HepG2 (cell line): ENCODE measurements at regions not wholly inside any gene's neighbourhood (a gene's known extent, or its start where the extent isn't known, plus 50 kb on each side); places are given as distances from the start of the nearest gene placed in this dataset.
A peak's percentile ranks its signal among the peaks of the same experiment; 100 is the strongest.

Experiments used
- ATAC-seq: fragments of 200-7000 bp; cut with Tn5 transposase; 3 replicates; pipeline ENCODE4 v1.9.1; 2020; ENCODE audit warnings: mild to moderate bottlenecking, moderate library complexity
- BruUV-seq: library from RNA; stranded (reverse); fragments of 400-500 nt; replicated peaks from 2 replicates; lab custom pipeline; 2021; lab: Mats Ljungman, UMichigan
- CTCF ChIA-PET: fragments of 300-600 bp; formaldehyde crosslinking; extraction: SDS; loops from one replicate; lab custom pipeline; 2021; ENCODE audit warnings: low total read pairs, inconsistent platforms, low intra/inter-chr PET ratio; lab: Yijun Ruan, JAX
- POLR2A ChIA-PET: fragments of 350-600 bp; sonication (Branson Sonifier 250); formaldehyde crosslinking; loops from one replicate; lab custom pipeline; 2020; ENCODE audit warnings: antibody characterized with exemption, inconsistent platforms; lab: Yijun Ruan, JAX
- DNase-seq: peaks from one replicate; pipeline ENCODE4 v3.0.0-alpha.2; 2015; ENCODE audit warnings: low spot score
- FAIRE-seq: peaks from 3 replicates; lab custom pipeline; 2011; peaks lifted over from hg19 to GRCh38; lab: Jason Lieb, UNC
- H2AFZ ChIP-seq: one replicate; pipeline ENCODE4 v1.6.1; 2011; ENCODE audit warnings: low read length, inconsistent platforms
- H3K27ac ChIP-seq: fragments of 300-600 bp; 3 replicates; pipeline ENCODE4 v1.8.0; 2011; ENCODE audit warnings: mixed run types, mild to moderate bottlenecking, mixed read lengths, low read length, inconsistent platforms; ENCODE audit not compliant: insufficient read depth; ENCODE audit errors: extremely low read length
- H3K27me3 ChIP-seq, 2 experiments: fragments of 200-600 bp in 1 of 2; 2 replicates in 1 of 2; 3 replicates in 1 of 2; pipeline versions ENCODE4 v1.6.0 to v1.8.0; 2011; ENCODE audit warnings: low read length in 2 of 2, mild to moderate bottlenecking in 2 of 2, moderate library complexity in 2 of 2, inconsistent platforms in 1 of 2; ENCODE audit not compliant: insufficient read depth in 2 of 2, control insufficient read depth in 1 of 2
- H3K36me3 ChIP-seq, 2 experiments: fragments of 200-600 bp in 1 of 2; replicated peaks in 1 of 2; 2 replicates in 1 of 2; 3 replicates in 1 of 2; pipeline versions ENCODE4 v1.5.1 to v1.8.0; 2011; ENCODE audit warnings: low read length in 2 of 2, inconsistent platforms in 1 of 2; ENCODE audit not compliant: insufficient read depth in 2 of 2, control insufficient read depth in 1 of 2
- H3K4me1 ChIP-seq: 2 replicates; pipeline ENCODE4 v1.5.1; 2012; ENCODE audit warnings: low read length, inconsistent platforms; ENCODE audit not compliant: insufficient read depth
- H3K4me2 ChIP-seq: 2 replicates; pipeline ENCODE4 v1.6.0; 2011; ENCODE audit warnings: low read depth, low read length, inconsistent platforms
- H3K4me3 ChIP-seq, 3 experiments: fragments of 200-600 bp in 1 of 3; sonication (generic), shearing (Covaris generic) in 1 of 3; replicated peaks in 1 of 3; 2 replicates each; pipeline ENCODE4 v1.5.1; 2011 to 2016; ENCODE audit warnings: low read length in 3 of 3, inconsistent platforms in 2 of 3, low read depth in 2 of 3, mild to moderate bottlenecking in 2 of 3, control low read depth in 1 of 3, mixed read lengths in 1 of 3; ENCODE audit not compliant: insufficient read depth in 1 of 3
- H3K79me2 ChIP-seq: one replicate; pipeline ENCODE4 v1.6.1; 2011; ENCODE audit warnings: low read length, inconsistent platforms; ENCODE audit not compliant: insufficient read depth
- H3K9ac ChIP-seq: 2 replicates; pipeline ENCODE4 v1.6.0; 2011; ENCODE audit warnings: mild to moderate bottlenecking, low read depth, low read length, inconsistent platforms; ENCODE audit not compliant: insufficient read depth
- H3K9me3 ChIP-seq: 2 replicates; pipeline ENCODE4 v1.5.1; 2012; ENCODE audit warnings: mild to moderate bottlenecking, low read length
- H4K20me1 ChIP-seq: 2 replicates; pipeline ENCODE4 v1.6.0; 2011; ENCODE audit warnings: inconsistent platforms, mild to moderate bottlenecking, low read length, moderate library complexity; ENCODE audit not compliant: insufficient read depth
- CREB3 ChIP-seq: sonication (generic); formaldehyde crosslinking; IDR thresholded peaks from 2 replicates; pipeline ENCODE4 v1.5.0; 2020; ENCODE audit warnings: missing genetic modification reagents
- DMTF1 ChIP-seq: sonication (generic); formaldehyde crosslinking; IDR thresholded peaks from 2 replicates; pipeline ENCODE4 v1.4.0; 2020; ENCODE audit warnings: mild to moderate bottlenecking, missing genetic modification reagents
- NFE2L2 ChIP-seq: fragments of 150-350 bp; IDR thresholded peaks from 2 replicates; pipeline ENCODE4 v1.6.1; 2014; ENCODE audit warnings: low read length
- RAD51 ChIP-seq: fragments of 450-650 bp; IDR thresholded peaks from 2 replicates; pipeline ENCODE4 v1.6.1; 2016; ENCODE audit warnings: borderline replicate concordance
- SALL2 ChIP-seq: sonication (generic); formaldehyde crosslinking; IDR thresholded peaks from 2 replicates; pipeline ENCODE4 v1.8.1; 2023; ENCODE audit warnings: mild to moderate bottlenecking, missing genetic modification reagents, inconsistent platforms
- SOX13 ChIP-seq, 3 experiments: fragments of 450-650 bp in 1 of 3; sonication (generic) in 1 of 3; formaldehyde crosslinking in 1 of 3; IDR thresholded peaks in 2 of 3; conservative IDR thresholded peaks in 1 of 3; 2 replicates each; pipeline versions ENCODE4 v1.5.0 to v1.6.1; 2016 to 2020; ENCODE audit warnings: antibody characterized with exemption in 1 of 3, mild to moderate bottlenecking in 1 of 3, missing compliant biosample characterization in 1 of 3, missing genetic modification reagents in 1 of 3, moderate library complexity in 1 of 3
- ZNF343 ChIP-seq: sonication (generic); formaldehyde crosslinking; IDR thresholded peaks from 2 replicates; pipeline ENCODE4 v1.4.0; 2020; ENCODE audit warnings: mild to moderate bottlenecking, missing genetic modification reagents
- ZNF549 ChIP-seq: sonication (generic); formaldehyde crosslinking; IDR thresholded peaks from 2 replicates; pipeline ENCODE4 v1.5.0; 2020; ENCODE audit warnings: missing genetic modification reagents
- WGBS: methylation state at CpG from one replicate; pipeline ENCODE4 v1.1.6; 2017; ENCODE audit warnings: low lambda C conversion rate; 5-methylcytosine and 5-hydroxymethylcytosine counted together
- in situ Hi-C: cut with HindIII; loops from 2 replicates; pipeline ENCODE4 v1.10.0; 2017; ENCODE audit warnings: low pct_unique_long_range_greater_than_20kb; ENCODE audit not compliant: extremely low pct_ligation_motif_present
- intact Hi-C: fragments of 100-400 bp; cut with micrococcal nuclease; formaldehyde crosslinking; loops from one replicate; pipeline ENCODE4 v1.10.0; 2022; ENCODE audit not compliant: unreplicated experiment

GRCh38 chr6:155954149-155954548 lies 498.5 kb upstream of the NOX3 start:
- POLR2A ChIA-PET: no interaction called here
- no peak overlapping the region for H2AFZ ChIP-seq
- H3K36me3 ChIP-seq: no peaks in the 10 kb centered on the region
- WGBS: 16% methylated on average over 7 of the region's 7 CpGs
- BruUV-seq: no TSS peak
- no peaks in the 10 kb centered on the region for H3K9me3 ChIP-seq
- H3K9ac ChIP-seq: no peak overlapping the region
- H3K27me3 ChIP-seq: no peaks in the 10 kb centered on the region
- in situ Hi-C loops: no loop called here
- CTCF ChIA-PET: no interaction called here
- H3K27ac ChIP-seq: no peak overlapping the region
- ATAC-seq (no peak), DNase-seq (no peak), FAIRE-seq (no peak)
- H4K20me1 ChIP-seq: no peaks in the 10 kb centered on the region
- no peak for TF ChIP-seq SALL2 (CRISPR knock-in tag)
- TF ChIP-seq NFE2L2: peak; percentile 79
- no peaks in the 10 kb centered on the region for H3K4me1 ChIP-seq
- no peak overlapping the region for H3K4me2 ChIP-seq
- intact Hi-C loops: no loop called here
- H3K4me3 ChIP-seq: no peak overlapping the region
- H3K79me2 ChIP-seq: no peaks in the 10 kb centered on the region

DNA sequence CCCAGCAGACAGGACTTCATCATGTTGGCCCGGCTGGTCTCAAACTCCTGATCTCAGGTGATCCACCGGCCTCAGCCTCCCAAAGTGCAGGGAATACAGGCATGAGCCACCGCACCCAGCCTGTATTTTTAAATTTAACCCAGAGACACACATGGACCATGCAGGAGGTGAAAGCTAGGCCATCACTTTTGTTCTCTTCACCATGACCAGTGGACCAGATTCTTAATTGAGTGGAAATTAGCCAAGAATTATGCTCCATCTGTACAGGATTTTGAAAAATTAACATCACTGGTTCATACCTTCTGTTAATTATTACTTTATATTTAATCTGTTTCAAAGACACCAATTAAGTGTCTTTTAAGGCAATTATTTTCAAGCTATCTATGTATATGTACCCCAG lies 493.6 kb upstream of the NOX3 start:
- intact Hi-C loops (no loop called here), in situ Hi-C loops (no loop called here)
- no peak overlapping the region for H3K4me2 ChIP-seq
- no peaks in the 10 kb centered on the region for H3K36me3 ChIP-seq
- no peaks in the 10 kb centered on the region for H3K4me1 ChIP-seq
- WGBS: 40% methylated on average over 3 of the region's 3 CpGs
- H3K79me2 ChIP-seq: no peaks in the 10 kb centered on the region
- no TSS peak for BruUV-seq
- DNase-seq (no peak), ATAC-seq (no peak), FAIRE-seq (no peak)
- H3K9me3 ChIP-seq: no peaks in the 10 kb centered on the region
- H3K27me3 ChIP-seq: no peaks in the 10 kb centered on the region
- H3K9ac ChIP-seq: no peak overlapping the region
- H3K4me3 ChIP-seq: no peak overlapping the region
- H3K27ac ChIP-seq: no peak overlapping the region
- no peaks in the 10 kb centered on the region for H4K20me1 ChIP-seq
- POLR2A ChIA-PET: no interaction called here
- TF ChIP-seq ZNF343 (no peak), SOX13 (IDR thresholded peaks at IDR 0.05) (no peak), SOX13 (CRISPR knock-in tag; conservative IDR thresholded peaks at IDR 0.05 in 1 of 2, IDR thresholded peaks at IDR 0.05 in 1 of 2) (no peak), RAD51 (no peak), CREB3 (CRISPR knock-in tag) (no peak), ZNF549 (no peak), DMTF1 (CRISPR knock-in tag) (no peak)
- CTCF ChIA-PET: no interaction called here
- no peak overlapping the region for H2AFZ ChIP-seq
